GM19025 (cell line): ENCODE measurements at regions not wholly inside any gene's neighbourhood (a gene's known extent, or its start where the extent isn't known, plus 50 kb on each side); places are given as distances from the start of the nearest gene placed in this dataset.
"Not testable (repeated sequence)": the region's sequence is repeated elsewhere in the genome, so short reads cannot be mapped to it uniquely, and the experiment has no call there.

Experiments
- ATAC-seq: cut with Tn5 transposase; IDR thresholded peaks from one replicate; pipeline ENCODE4 v1.9.1; 2021; ENCODE audit warnings: mild to moderate bottlenecking, low read depth, moderate library complexity; ENCODE audit not compliant: unreplicated experiment

GRCh38 chr22:22697377-22698117, 53.1 kb downstream of the GGTLC2 start:
- ATAC-seq: no peak

GRCh38 chr22:22698263-22698750, 53.9 kb downstream of the GGTLC2 start:
- no peak for ATAC-seq

- ATAC-seq: no peak
These were observed 56.2 kb downstream of the GGTLC2 start for GRCh38 chr22:22700631-22701030.

- not testable (repeated sequence) for ATAC-seq
These were observed 57.1 kb downstream of the GGTLC2 start for GRCh38 chr22:22701557-22701956.

- ATAC-seq: no peak
These were observed 58.1 kb downstream of the GGTLC2 start for GRCh38 chr22:22702237-22703202.

GRCh38 chr22:22703203-22703570, 58.8 kb downstream of the GGTLC2 start:
- no peak for ATAC-seq

GRCh38 chr22:22703715-22704114, 59.3 kb downstream of the GGTLC2 start:
- no peak for ATAC-seq

GRCh38 chr22:22704156-22704946, 59.9 kb downstream of the GGTLC2 start:
- no peak for ATAC-seq

- no peak for ATAC-seq
These were observed 61.1 kb downstream of the GGTLC2 start for GRCh38 chr22:22705328-22706100.

GRCh38 chr22:22706253-22706915, 62.0 kb downstream of the GGTLC2 start:
- no peak for ATAC-seq

GRCh38 chr22:22709719-22710445, 65.5 kb downstream of the GGTLC2 start:
- ATAC-seq: no peak

GRCh38 chr22:22710719-22711531, 66.5 kb downstream of the GGTLC2 start:
- ATAC-seq: no peak

- no peak for ATAC-seq
These were observed 67.1 kb downstream of the GGTLC2 start for GRCh38 chr22:22711532-22711913.

- ATAC-seq: no peak
These were observed 67.8 kb downstream of the GGTLC2 start for GRCh38 chr22:22712092-22712658.

- no peak for ATAC-seq
These were observed 68.4 kb downstream of the GGTLC2 start for GRCh38 chr22:22712666-22713365.

- ATAC-seq: no peak
These were observed 69.0 kb downstream of the GGTLC2 start for GRCh38 chr22:22713416-22713815.
